ENCODE measurements at regions not wholly inside any gene's neighbourhood (a gene's known extent, or its start where the extent isn't known, plus 50 kb on each side); places are given as distances from the start of the nearest gene placed in this dataset.

GRCh38 chr4:159941076-159941475 lies 838.2 kb downstream of the RAPGEF2 start:
- TF ChIP-seq, protein P1, sequence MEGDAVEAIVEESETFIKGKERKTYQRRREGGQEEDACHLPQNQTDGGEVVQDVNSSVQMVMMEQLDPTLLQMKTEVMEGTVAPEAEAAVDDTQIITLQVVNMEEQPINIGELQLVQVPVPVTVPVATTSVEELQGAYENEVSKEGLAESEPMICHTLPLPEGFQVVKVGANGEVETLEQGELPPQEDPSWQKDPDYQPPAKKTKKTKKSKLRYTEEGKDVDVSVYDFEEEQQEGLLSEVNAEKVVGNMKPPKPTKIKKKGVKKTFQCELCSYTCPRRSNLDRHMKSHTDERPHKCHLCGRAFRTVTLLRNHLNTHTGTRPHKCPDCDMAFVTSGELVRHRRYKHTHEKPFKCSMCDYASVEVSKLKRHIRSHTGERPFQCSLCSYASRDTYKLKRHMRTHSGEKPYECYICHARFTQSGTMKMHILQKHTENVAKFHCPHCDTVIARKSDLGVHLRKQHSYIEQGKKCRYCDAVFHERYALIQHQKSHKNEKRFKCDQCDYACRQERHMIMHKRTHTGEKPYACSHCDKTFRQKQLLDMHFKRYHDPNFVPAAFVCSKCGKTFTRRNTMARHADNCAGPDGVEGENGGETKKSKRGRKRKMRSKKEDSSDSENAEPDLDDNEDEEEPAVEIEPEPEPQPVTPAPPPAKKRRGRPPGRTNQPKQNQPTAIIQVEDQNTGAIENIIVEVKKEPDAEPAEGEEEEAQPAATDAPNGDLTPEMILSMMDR (IDR thresholded peaks at IDR 0.05), result no peak
- no peak for TF ChIP-seq POLR2A (IDR thresholded peaks at IDR 0.05)
- TF ChIP-seq EP300 (IDR thresholded peaks at IDR 0.05), result no peak
